ENCODE measurements at regions not wholly inside any gene's neighbourhood (a gene's known extent, or its start where the extent isn't known, plus 50 kb on each side); places are given as distances from the start of the nearest gene placed in this dataset.

GRCh38 chr3:144407335-144407734 lies 435.7 kb downstream of the DIPK2A start:
- DNase-seq (ENCODE audit: low spot score in 2 of 2): no peak
- no peak for ATAC-seq
- H3K9me3 Mint-ChIP-seq: peaks cover 9 to 17% of the 10 kb centered on the region in 2 donors
- no peaks in the 10 kb centered on the region for H3K36me3 Mint-ChIP-seq
- H3K27ac Mint-ChIP-seq: no peak overlapping the region

GRCh38 chr3:144409319-144409718 lies 437.7 kb downstream of the DIPK2A start:
- ATAC-seq: no peak
- Mint-ChIP-seq H3K27ac (no peak overlapping the region), H3K36me3 (no peaks in the 10 kb centered on the region), H3K9me3 (peaks cover 4 to 11% of the 10 kb centered on the region in 2 donors)
- no peak for DNase-seq (ENCODE audit: low spot score in 2 of 2)

GRCh38 chr3:144413068-144413467 lies 441.4 kb downstream of the DIPK2A start:
- H3K36me3 Mint-ChIP-seq: no peaks in the 10 kb centered on the region
- ATAC-seq (no peak), DNase-seq (ENCODE audit: low spot score in 2 of 2) (no peak)
- peaks cover 10 to 16% of the 10 kb centered on the region in 2 donors for H3K9me3 Mint-ChIP-seq
- no peak overlapping the region for H3K27ac Mint-ChIP-seq

- ATAC-seq (no peak), DNase-seq (ENCODE audit: low spot score in 2 of 2) (no peak)
- Mint-ChIP-seq H3K27ac (no peak overlapping the region), H3K36me3 (no peaks in the 10 kb centered on the region), H3K9me3 (peaks cover 9 to 10% of the 10 kb centered on the region in 2 donors)
Observed at GRCh38 chr3:144415492-144415891, 443.9 kb downstream of the DIPK2A start.

- Mint-ChIP-seq H3K36me3 (no peaks in the 10 kb centered on the region), H3K9me3 (no peaks in the 10 kb centered on the region), H3K27ac (no peak overlapping the region)
- no peak for DNase-seq (ENCODE audit: low spot score in 2 of 2)
- no peak for ATAC-seq
Observed at GRCh38 chr3:144424606-144425005, 453.0 kb downstream of the DIPK2A start.

- H3K27ac Mint-ChIP-seq: no peak overlapping the region
- no peaks in the 10 kb centered on the region for H3K9me3 Mint-ChIP-seq
- DNase-seq (ENCODE audit: low spot score in 2 of 2): no peak
- ATAC-seq: no peak
- no peaks in the 10 kb centered on the region for H3K36me3 Mint-ChIP-seq
Observed at GRCh38 chr3:144426366-144426765, 454.7 kb downstream of the DIPK2A start.

- H3K9me3 Mint-ChIP-seq: no peaks in the 10 kb centered on the region
- DNase-seq (ENCODE audit: low spot score in 2 of 2): no peak
- H3K27ac Mint-ChIP-seq: no peak overlapping the region
- H3K36me3 Mint-ChIP-seq: no peaks in the 10 kb centered on the region
- ATAC-seq: no peak
Observed at GRCh38 chr3:144426967-144427366, 455.3 kb downstream of the DIPK2A start.

- Mint-ChIP-seq H3K36me3 (no peaks in the 10 kb centered on the region), H3K9me3 (peaks cover 0 to 4% of the 10 kb centered on the region in 2 donors), H3K27ac (no peak overlapping the region)
- DNase-seq (ENCODE audit: low spot score in 2 of 2): no peak
- ATAC-seq: peak in 1 of 2 donors; percentile 16
Observed at GRCh38 chr3:144429719-144430121, 458.1 kb downstream of the DIPK2A start.

GRCh38 chr3:144431134-144431533 lies 459.5 kb downstream of the DIPK2A start:
- ATAC-seq (peak in 1 of 2 donors; percentile 46), DNase-seq (ENCODE audit: low spot score in 2 of 2) (no peak)
- no peak overlapping the region for H3K27ac Mint-ChIP-seq
- H3K9me3 Mint-ChIP-seq: peaks cover 0 to 4% of the 10 kb centered on the region in 2 donors
- no peaks in the 10 kb centered on the region for H3K36me3 Mint-ChIP-seq

- Mint-ChIP-seq H3K36me3 (no peaks in the 10 kb centered on the region), H3K27ac (no peak overlapping the region), H3K9me3 (peaks cover 0 to 4% of the 10 kb centered on the region in 2 donors)
- no peak for ATAC-seq
- no peak for DNase-seq (ENCODE audit: low spot score in 2 of 2)
Observed at GRCh38 chr3:144433006-144433405, 461.4 kb downstream of the DIPK2A start.

- DNase-seq (ENCODE audit: low spot score in 2 of 2) (no peak), ATAC-seq (no peak)
- Mint-ChIP-seq H3K27ac (no peak overlapping the region), H3K9me3 (peaks cover 0 to 4% of the 10 kb centered on the region in 2 donors), H3K36me3 (no peaks in the 10 kb centered on the region)
Observed at GRCh38 chr3:144437989-144438388, 466.4 kb downstream of the DIPK2A start.

GRCh38 chr3:144444061-144444460 lies 472.4 kb downstream of the DIPK2A start:
- DNase-seq (ENCODE audit: low spot score in 2 of 2) (no peak), ATAC-seq (no peak)
- Mint-ChIP-seq H3K36me3 (no peaks in the 10 kb centered on the region), H3K9me3 (no peaks in the 10 kb centered on the region), H3K27ac (no peak overlapping the region)

- ATAC-seq (no peak), DNase-seq (ENCODE audit: low spot score in 2 of 2) (no peak)
- Mint-ChIP-seq H3K27ac (peak overlapping the region in 1 of 2 donors; percentile 29), H3K36me3 (no peaks in the 10 kb centered on the region), H3K9me3 (no peaks in the 10 kb centered on the region)
Observed at GRCh38 chr3:144444546-144444945, 472.9 kb downstream of the DIPK2A start.

GRCh38 chr3:144455841-144456440 lies 484.3 kb downstream of the DIPK2A start:
- H3K36me3 Mint-ChIP-seq: no peaks in the 10 kb centered on the region
- ATAC-seq: no peak

GRCh38 chr3:144457758-144458157 lies 486.1 kb downstream of the DIPK2A start:
- H3K27ac Mint-ChIP-seq: no peak overlapping the region
- H3K9me3 Mint-ChIP-seq: peaks cover 0 to 7% of the 10 kb centered on the region in 2 donors
- no peak for DNase-seq (ENCODE audit: low spot score in 2 of 2)
- H3K36me3 Mint-ChIP-seq: no peaks in the 10 kb centered on the region
- no peak for ATAC-seq

More at GRCh38 chr3:144455841-144456440, 484.3 kb downstream of the DIPK2A start:
- no peak overlapping the region for H3K27ac Mint-ChIP-seq
- peaks cover 0 to 7% of the 10 kb centered on the region in 2 donors for H3K9me3 Mint-ChIP-seq
- no peak for DNase-seq (ENCODE audit: low spot score in 2 of 2)

- H3K36me3 Mint-ChIP-seq: no peaks in the 10 kb centered on the region
- H3K27ac Mint-ChIP-seq: no peak overlapping the region
- peaks cover 0 to 7% of the 10 kb centered on the region in 2 donors for H3K9me3 Mint-ChIP-seq
- no peak for ATAC-seq
- DNase-seq (ENCODE audit: low spot score in 2 of 2): no peak
Observed at GRCh38 chr3:144458283-144458682, 486.7 kb downstream of the DIPK2A start.

- ATAC-seq: no peak
- DNase-seq (ENCODE audit: low spot score in 2 of 2): no peak
- Mint-ChIP-seq H3K36me3 (no peaks in the 10 kb centered on the region), H3K27ac (no peak overlapping the region), H3K9me3 (peaks cover 0 to 5% of the 10 kb centered on the region in 2 donors)
Observed at GRCh38 chr3:144462337-144462736, 490.7 kb downstream of the DIPK2A start.

- H3K9me3 Mint-ChIP-seq: no peaks in the 10 kb centered on the region
- DNase-seq (ENCODE audit: low spot score in 2 of 2) (no peak), ATAC-seq (no peak)
- H3K36me3 Mint-ChIP-seq: no peaks in the 10 kb centered on the region
- H3K27ac Mint-ChIP-seq: no peak overlapping the region
Observed at GRCh38 chr3:144463911-144464310, 492.3 kb downstream of the DIPK2A start.

Measured in activated naive CD4-positive, alpha-beta T cell treated with anti-CD3 and anti-CD28 coated beads, Interleukin-2, amount 50 U/mL, for 72 hours (primary cell).